Neural progenitor cell (in vitro differentiated cells): ENCODE measurements at regions not wholly inside any gene's neighbourhood (a gene's known extent, or its start where the extent isn't known, plus 50 kb on each side); places are given as distances from the start of the nearest gene placed in this dataset.

Experiments used
- DNase-seq: peaks from one replicate; pipeline ENCODE4 v3.0.0-alpha.2; 2016; ENCODE audit warnings: low spot score
- H2AFZ ChIP-seq: fragments of 200-600 bp; sonication (generic); replicated peaks from 2 replicates; pipeline ENCODE4 v1.6.1; 2016; ENCODE audit warnings: antibody characterized with exemption
- H3F3A ChIP-seq: fragments of 200-600 bp; sonication (generic); 2 replicates; pipeline ENCODE4 v1.6.1; 2016; ENCODE audit warnings: antibody characterized with exemption, low read depth
- H3K27ac ChIP-seq: fragments of 200-600 bp; sonication (generic); 2 replicates; pipeline ENCODE4 v1.5.1; 2016; ENCODE audit warnings: mild to moderate bottlenecking
- H3K27me3 ChIP-seq: fragments of 200-600 bp; sonication (generic); 2 replicates; pipeline ENCODE4 v1.6.1; 2016; ENCODE audit warnings: mild to moderate bottlenecking, moderate library complexity
- H3K36me3 ChIP-seq: fragments of 200-600 bp; sonication (generic); 2 replicates; pipeline ENCODE4 v1.5.1; 2016
- H3K4me1 ChIP-seq: fragments of 200-600 bp; sonication (generic); 2 replicates; pipeline ENCODE4 v1.6.1; 2016; ENCODE audit warnings: mixed run types
- H3K4me2 ChIP-seq: fragments of 200-600 bp; sonication (generic); 2 replicates; pipeline ENCODE4 v1.6.1; 2016
- H3K4me3 ChIP-seq: fragments of 200-600 bp; sonication (generic); 2 replicates; pipeline ENCODE4 v1.5.1; 2016
- H3K79me2 ChIP-seq: fragments of 200-600 bp; sonication (generic); 2 replicates; pipeline ENCODE4 v1.6.1; 2016; ENCODE audit warnings: low read depth
- H3K9ac ChIP-seq: fragments of 200-600 bp; sonication (generic); 2 replicates; pipeline ENCODE4 v1.6.1; 2016
- H3K9me3 ChIP-seq: fragments of 200-600 bp; sonication (generic); 2 replicates; pipeline ENCODE4 v1.5.1; 2016; ENCODE audit warnings: low read depth
- H4K20me1 ChIP-seq: fragments of 200-600 bp; sonication (generic); 2 replicates; pipeline ENCODE4 v1.6.1; 2016; ENCODE audit warnings: low read depth
- H3K27ac Mint-ChIP-seq: 3 replicates; pipeline ENCODE4 v1.8.0; 2021; ENCODE audit warnings: mixed read lengths
- H3K27me3 Mint-ChIP-seq: 2 replicates; pipeline ENCODE4 v1.8.0; 2022; ENCODE audit warnings: low read depth, mild to moderate bottlenecking, inconsistent platforms, moderate library complexity, mixed read lengths; ENCODE audit not compliant: insufficient read depth
- H3K36me3 Mint-ChIP-seq: 3 replicates; pipeline ENCODE4 v1.8.0; 2021; ENCODE audit warnings: mixed read lengths
- H3K4me1 Mint-ChIP-seq: 3 replicates; pipeline ENCODE4 v1.8.0; 2021; ENCODE audit warnings: mixed read lengths
- H3K4me3 Mint-ChIP-seq: 3 replicates; pipeline ENCODE4 v1.8.0; 2021; ENCODE audit warnings: mild to moderate bottlenecking, moderate library complexity, mixed read lengths
- H3K9me3 Mint-ChIP-seq: 3 replicates; pipeline ENCODE4 v1.8.0; 2020; ENCODE audit warnings: mixed read lengths
- EZH2 ChIP-seq: fragments of 200-600 bp; sonication (generic); IDR thresholded peaks from 2 replicates; pipeline ENCODE4 v1.6.1; 2017; ENCODE audit warnings: antibody characterized with exemption, mild to moderate bottlenecking, moderate library complexity
- EZH2phosphoT487 ChIP-seq: fragments of 200-600 bp; sonication (generic); IDR thresholded peaks from 2 replicates; pipeline ENCODE4 v1.6.1; 2017; ENCODE audit warnings: antibody characterized with exemption
- TF ChIP-seq, protein P1 (sequence below): fragments of 200-600 bp; sonication (generic); IDR thresholded peaks from 2 replicates; pipeline ENCODE4 v1.5.1; 2017; ENCODE audit warnings: antibody characterized with exemption, mild to moderate bottlenecking

- no peak overlapping the region for H2AFZ ChIP-seq
- no peak overlapping the region for H3K27ac ChIP-seq
- H3K4me2 ChIP-seq: no peak overlapping the region
- H3K36me3 ChIP-seq: peaks cover 4% of the 10 kb centered on the region
- H3K27me3 ChIP-seq: no peaks in the 10 kb centered on the region
- H3K4me1 ChIP-seq: peaks cover 8% of the 10 kb centered on the region
- peaks cover 2% of the 10 kb centered on the region for H3K36me3 Mint-ChIP-seq
- peaks cover 11% of the 10 kb centered on the region for H3K4me1 Mint-ChIP-seq
- H3F3A ChIP-seq: no peaks in the 10 kb centered on the region
- no peak overlapping the region for H3K27ac Mint-ChIP-seq
- H3K4me3 ChIP-seq: no peak overlapping the region
- H3K9me3 ChIP-seq: peaks cover 11% of the 10 kb centered on the region
- no peak overlapping the region for H3K4me3 Mint-ChIP-seq
- H3K79me2 ChIP-seq: no peaks in the 10 kb centered on the region
- H3K27me3 Mint-ChIP-seq: no peaks in the 10 kb centered on the region
- no peak for DNase-seq
- H3K9ac ChIP-seq: no peak overlapping the region
- peaks cover 21% of the 10 kb centered on the region for H3K9me3 Mint-ChIP-seq
- no peaks in the 10 kb centered on the region for H4K20me1 ChIP-seq
- TF ChIP-seq, protein P1, sequence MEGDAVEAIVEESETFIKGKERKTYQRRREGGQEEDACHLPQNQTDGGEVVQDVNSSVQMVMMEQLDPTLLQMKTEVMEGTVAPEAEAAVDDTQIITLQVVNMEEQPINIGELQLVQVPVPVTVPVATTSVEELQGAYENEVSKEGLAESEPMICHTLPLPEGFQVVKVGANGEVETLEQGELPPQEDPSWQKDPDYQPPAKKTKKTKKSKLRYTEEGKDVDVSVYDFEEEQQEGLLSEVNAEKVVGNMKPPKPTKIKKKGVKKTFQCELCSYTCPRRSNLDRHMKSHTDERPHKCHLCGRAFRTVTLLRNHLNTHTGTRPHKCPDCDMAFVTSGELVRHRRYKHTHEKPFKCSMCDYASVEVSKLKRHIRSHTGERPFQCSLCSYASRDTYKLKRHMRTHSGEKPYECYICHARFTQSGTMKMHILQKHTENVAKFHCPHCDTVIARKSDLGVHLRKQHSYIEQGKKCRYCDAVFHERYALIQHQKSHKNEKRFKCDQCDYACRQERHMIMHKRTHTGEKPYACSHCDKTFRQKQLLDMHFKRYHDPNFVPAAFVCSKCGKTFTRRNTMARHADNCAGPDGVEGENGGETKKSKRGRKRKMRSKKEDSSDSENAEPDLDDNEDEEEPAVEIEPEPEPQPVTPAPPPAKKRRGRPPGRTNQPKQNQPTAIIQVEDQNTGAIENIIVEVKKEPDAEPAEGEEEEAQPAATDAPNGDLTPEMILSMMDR: no peak
- TF ChIP-seq EZH2phosphoT487: no peak
- TF ChIP-seq EZH2: no peak
These were observed 306.0 kb downstream of the CRPPA start for GRCh38 chr7:16115374-16115773.

- Histone ChIP-seq H4K20me1 (no peaks in the 10 kb centered on the region), H2AFZ (no peak overlapping the region), H3K4me3 (no peak overlapping the region), H3K36me3 (peaks cover 4% of the 10 kb centered on the region), H3K27ac (no peak overlapping the region), H3K9me3 (peaks cover 14% of the 10 kb centered on the region), H3K79me2 (no peaks in the 10 kb centered on the region), H3K27me3 (no peaks in the 10 kb centered on the region), H3K4me1 (peaks cover 8% of the 10 kb centered on the region), H3K9ac (no peak overlapping the region), H3F3A (no peaks in the 10 kb centered on the region), H3K4me2 (no peak overlapping the region)
- no peaks in the 10 kb centered on the region for H3K27me3 Mint-ChIP-seq
- H3K4me1 Mint-ChIP-seq: peaks cover 11% of the 10 kb centered on the region
- no peak overlapping the region for H3K4me3 Mint-ChIP-seq
- DNase-seq: no peak
- TF ChIP-seq EZH2 (no peak), EZH2phosphoT487 (no peak)
- TF ChIP-seq, protein P1: peak; percentile 54
- peaks cover 2% of the 10 kb centered on the region for H3K36me3 Mint-ChIP-seq
- no peak overlapping the region for H3K27ac Mint-ChIP-seq
- peaks cover 21% of the 10 kb centered on the region for H3K9me3 Mint-ChIP-seq
These were observed 306.7 kb downstream of the CRPPA start for GRCh38 chr7:16114633-16115032.

DNA sequence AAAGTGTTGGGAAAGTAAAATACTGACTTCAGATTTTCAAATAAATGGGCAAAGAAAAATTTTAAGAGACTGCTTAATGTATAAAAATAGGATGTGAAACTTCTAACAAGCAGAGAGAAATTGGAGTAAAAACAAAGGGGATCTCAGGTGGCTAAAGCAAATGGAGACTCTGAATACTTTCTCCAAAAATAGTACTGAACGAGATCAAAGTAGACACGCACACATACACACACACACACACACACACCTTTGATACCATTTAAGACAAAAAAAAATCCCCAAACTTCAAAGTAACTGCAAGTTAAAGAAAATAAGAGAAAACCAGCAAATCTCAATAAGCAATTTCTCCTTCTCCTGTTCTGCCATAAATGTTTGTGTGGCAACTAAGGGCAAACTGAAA, 307.3 kb downstream of the CRPPA start:
- Histone ChIP-seq H4K20me1 (no peaks in the 10 kb centered on the region), H3K4me3 (no peak overlapping the region), H3K9me3 (peaks cover 14% of the 10 kb centered on the region), H3F3A (no peaks in the 10 kb centered on the region), H3K36me3 (peaks cover 4% of the 10 kb centered on the region), H3K27ac (no peak overlapping the region), H2AFZ (no peak overlapping the region), H3K9ac (no peak overlapping the region), H3K4me2 (no peak overlapping the region), H3K4me1 (peaks cover 8% of the 10 kb centered on the region), H3K79me2 (no peaks in the 10 kb centered on the region), H3K27me3 (no peaks in the 10 kb centered on the region)
- H3K9me3 Mint-ChIP-seq: peaks cover 25% of the 10 kb centered on the region
- no peak for DNase-seq
- H3K36me3 Mint-ChIP-seq: peaks cover 2% of the 10 kb centered on the region
- H3K27me3 Mint-ChIP-seq: no peaks in the 10 kb centered on the region
- no peak overlapping the region for H3K27ac Mint-ChIP-seq
- no peak for TF ChIP-seq EZH2phosphoT487
- no peak for TF ChIP-seq EZH2
- TF ChIP-seq, protein P1: no peak
- no peak overlapping the region for H3K4me3 Mint-ChIP-seq
- peaks cover 11% of the 10 kb centered on the region for H3K4me1 Mint-ChIP-seq
